K562 (cell line): ENCODE measurements at regions not wholly inside any gene's neighbourhood (a gene's known extent, or its start where the extent isn't known, plus 50 kb on each side); places are given as distances from the start of the nearest gene placed in this dataset.

Source experiments
- CXXC5 ChIP-seq: fragments of 250-450 bp; sonication (Bioruptor Pico); IDR thresholded peaks from 2 replicates; pipeline ENCODE4 v1.8.0; 2022; ENCODE audit warnings: inconsistent platforms, mild to moderate bottlenecking, moderate library complexity
- FOXJ3 ChIP-seq: sonication (generic); formaldehyde crosslinking; IDR thresholded peaks from 2 replicates; pipeline ENCODE4 v1.4.0; 2020; ENCODE audit warnings: mild to moderate bottlenecking, missing genetic modification reagents
- MYNN ChIP-seq, 2 experiments: sonication (generic); formaldehyde crosslinking in 1 of 2; IDR thresholded peaks; 2 replicates each; pipeline versions ENCODE4 v1.5.0 to v1.6.1; 2016 to 2020; ENCODE audit warnings: antibody characterized with exemption in 1 of 2, missing genetic modification reagents in 1 of 2
- NEUROD1 ChIP-seq: fragments of 150-350 bp; IDR thresholded peaks from 2 replicates; pipeline ENCODE4 v1.6.1; 2014; ENCODE audit warnings: borderline replicate concordance, low read length, low read depth; ENCODE audit not compliant: partially characterized antibody
- NONO ChIP-seq, 2 experiments: fragments of 200-400 bp in 1 of 2; fragments of 450-650 bp in 1 of 2; formaldehyde crosslinking in 1 of 2; IDR thresholded peaks; 2 replicates each; pipeline ENCODE4 v1.6.1; 2017; ENCODE audit warnings: low read depth in 2 of 2, mild to moderate bottlenecking in 2 of 2, moderate library complexity in 2 of 2, low read length in 1 of 2
- POLR2AphosphoS5 ChIP-seq: IDR thresholded peaks from 2 replicates; pipeline ENCODE4 v1.6.1; 2011; ENCODE audit warnings: mild to moderate bottlenecking, low read depth, low read length, moderate library complexity; ENCODE audit not compliant: control insufficient read depth, insufficient read depth
- SMAD3 ChIP-seq: fragments of 450-650 bp; formaldehyde crosslinking; conservative IDR thresholded peaks from 2 replicates; pipeline ENCODE4 v1.4.0; 2020; ENCODE audit warnings: mild to moderate bottlenecking
- TFAM ChIP-seq: fragments of 250-450 bp; sonication (Bioruptor Pico); conservative IDR thresholded peaks from 2 replicates; pipeline ENCODE4 v1.5.0; 2021; ENCODE audit warnings: mild to moderate bottlenecking, moderate library complexity
- ZNF217 ChIP-seq: sonication (generic); formaldehyde crosslinking; IDR thresholded peaks from 2 replicates; pipeline ENCODE4 v1.8.0; 2022; ENCODE audit warnings: mild to moderate bottlenecking, missing genetic modification reagents
- TF ChIP-seq, protein P1 (sequence below): fragments of 450-650 bp; IDR thresholded peaks from 2 replicates; pipeline ENCODE4 v1.6.1; 2016; ENCODE audit warnings: antibody characterized with exemption
- TF ChIP-seq, protein P2 (sequence below), 3 experiments: IDR thresholded peaks in 2 of 3; conservative IDR thresholded peaks in 1 of 3; 2 replicates each; pipeline ENCODE4 v1.5.1; 2011 to 2012; ENCODE audit warnings: low read length in 3 of 3, mild to moderate bottlenecking in 3 of 3, control low read depth in 2 of 3, improper control_type of control experiment in 1 of 3, inconsistent platforms in 1 of 3, low read depth in 1 of 3, mixed read lengths in 1 of 3, moderate library complexity in 1 of 3; ENCODE audit not compliant: insufficient read depth in 2 of 3
- TF ChIP-seq, protein P3 (sequence below): fragments of 450-650 bp; IDR thresholded peaks from 2 replicates; pipeline ENCODE4 v1.6.1; 2017; ENCODE audit warnings: antibody characterized with exemption
- TF ChIP-seq, protein P4 (sequence below): fragments of 250-450 bp; sonication (Bioruptor Pico); IDR thresholded peaks from 2 replicates; pipeline ENCODE4 v1.5.0; 2022; ENCODE audit warnings: mild to moderate bottlenecking
- TF ChIP-seq, protein P5 (sequence below): sonication (generic); formaldehyde crosslinking; IDR thresholded peaks from 2 replicates; pipeline ENCODE4 v1.8.1; 2023; ENCODE audit warnings: mild to moderate bottlenecking, missing genetic modification reagents

DNA sequence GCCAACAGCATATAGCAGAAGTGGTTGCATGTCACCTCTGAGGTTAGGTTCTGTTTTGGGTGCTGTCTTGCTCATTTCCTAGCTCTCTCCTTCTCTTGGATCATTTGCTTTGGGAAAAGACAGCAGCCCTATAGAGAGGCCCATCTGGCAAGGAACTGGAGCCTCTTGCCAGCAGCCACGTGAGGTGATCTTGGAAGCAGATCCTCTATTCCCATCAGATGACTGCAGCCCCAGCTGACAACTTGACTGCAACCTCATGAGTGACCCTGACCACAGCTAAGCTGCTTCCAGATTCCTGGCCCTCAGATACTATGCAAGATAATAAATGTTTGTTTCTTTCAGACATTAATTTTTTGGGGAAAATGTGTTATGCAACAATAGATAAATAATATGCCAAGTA is 213.3 kb upstream of the HS3ST4 start:
- no peak for TF ChIP-seq SMAD3 (CRISPR knock-in tag)
- TF ChIP-seq, protein P1, sequence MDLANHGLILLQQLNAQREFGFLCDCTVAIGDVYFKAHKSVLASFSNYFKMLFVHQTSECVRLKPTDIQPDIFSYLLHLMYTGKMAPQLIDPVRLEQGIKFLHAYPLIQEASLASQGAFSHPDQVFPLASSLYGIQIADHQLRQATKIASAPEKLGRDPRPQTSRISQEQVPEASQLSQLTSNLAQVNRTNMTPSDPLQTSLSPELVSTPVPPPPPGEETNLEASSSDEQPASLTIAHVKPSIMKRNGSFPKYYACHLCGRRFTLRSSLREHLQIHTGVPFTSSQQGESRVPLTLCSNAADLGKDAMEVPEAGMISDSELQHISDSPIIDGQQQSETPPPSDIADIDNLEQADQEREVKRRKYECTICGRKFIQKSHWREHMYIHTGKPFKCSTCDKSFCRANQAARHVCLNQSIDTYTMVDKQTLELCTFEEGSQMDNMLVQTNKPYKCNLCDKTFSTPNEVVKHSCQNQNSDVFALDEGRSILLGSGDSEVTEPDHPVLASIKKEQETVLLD: no peak
- no peak for TF ChIP-seq CXXC5 (CRISPR knock-in tag)
- TF ChIP-seq, protein P2, sequence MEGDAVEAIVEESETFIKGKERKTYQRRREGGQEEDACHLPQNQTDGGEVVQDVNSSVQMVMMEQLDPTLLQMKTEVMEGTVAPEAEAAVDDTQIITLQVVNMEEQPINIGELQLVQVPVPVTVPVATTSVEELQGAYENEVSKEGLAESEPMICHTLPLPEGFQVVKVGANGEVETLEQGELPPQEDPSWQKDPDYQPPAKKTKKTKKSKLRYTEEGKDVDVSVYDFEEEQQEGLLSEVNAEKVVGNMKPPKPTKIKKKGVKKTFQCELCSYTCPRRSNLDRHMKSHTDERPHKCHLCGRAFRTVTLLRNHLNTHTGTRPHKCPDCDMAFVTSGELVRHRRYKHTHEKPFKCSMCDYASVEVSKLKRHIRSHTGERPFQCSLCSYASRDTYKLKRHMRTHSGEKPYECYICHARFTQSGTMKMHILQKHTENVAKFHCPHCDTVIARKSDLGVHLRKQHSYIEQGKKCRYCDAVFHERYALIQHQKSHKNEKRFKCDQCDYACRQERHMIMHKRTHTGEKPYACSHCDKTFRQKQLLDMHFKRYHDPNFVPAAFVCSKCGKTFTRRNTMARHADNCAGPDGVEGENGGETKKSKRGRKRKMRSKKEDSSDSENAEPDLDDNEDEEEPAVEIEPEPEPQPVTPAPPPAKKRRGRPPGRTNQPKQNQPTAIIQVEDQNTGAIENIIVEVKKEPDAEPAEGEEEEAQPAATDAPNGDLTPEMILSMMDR (IDR thresholded peaks at IDR 0.05 in 2 of 3, conservative IDR thresholded peaks at IDR 0.05 in 1 of 3; ENCODE audit: insufficient read depth in 2 of 3, low read depth in 1 of 3, low read length in 3 of 3): no peak
- TF ChIP-seq NEUROD1: no peak
- no peak for TF ChIP-seq ZNF217 (CRISPR knock-in tag)
- no peak for TF ChIP-seq NONO (IDR thresholded peaks at IDR 0.05; ENCODE audit: low read depth in 2 of 2, low read length in 1 of 2)
- TF ChIP-seq, protein P3, sequence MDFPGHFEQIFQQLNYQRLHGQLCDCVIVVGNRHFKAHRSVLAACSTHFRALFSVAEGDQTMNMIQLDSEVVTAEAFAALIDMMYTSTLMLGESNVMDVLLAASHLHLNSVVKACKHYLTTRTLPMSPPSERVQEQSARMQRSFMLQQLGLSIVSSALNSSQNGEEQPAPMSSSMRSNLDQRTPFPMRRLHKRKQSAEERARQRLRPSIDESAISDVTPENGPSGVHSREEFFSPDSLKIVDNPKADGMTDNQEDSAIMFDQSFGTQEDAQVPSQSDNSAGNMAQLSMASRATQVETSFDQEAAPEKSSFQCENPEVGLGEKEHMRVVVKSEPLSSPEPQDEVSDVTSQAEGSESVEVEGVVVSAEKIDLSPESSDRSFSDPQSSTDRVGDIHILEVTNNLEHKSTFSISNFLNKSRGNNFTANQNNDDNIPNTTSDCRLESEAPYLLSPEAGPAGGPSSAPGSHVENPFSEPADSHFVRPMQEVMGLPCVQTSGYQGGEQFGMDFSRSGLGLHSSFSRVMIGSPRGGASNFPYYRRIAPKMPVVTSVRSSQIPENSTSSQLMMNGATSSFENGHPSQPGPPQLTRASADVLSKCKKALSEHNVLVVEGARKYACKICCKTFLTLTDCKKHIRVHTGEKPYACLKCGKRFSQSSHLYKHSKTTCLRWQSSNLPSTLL: no peak
- TF ChIP-seq TFAM: no peak
- TF ChIP-seq, protein P4, sequence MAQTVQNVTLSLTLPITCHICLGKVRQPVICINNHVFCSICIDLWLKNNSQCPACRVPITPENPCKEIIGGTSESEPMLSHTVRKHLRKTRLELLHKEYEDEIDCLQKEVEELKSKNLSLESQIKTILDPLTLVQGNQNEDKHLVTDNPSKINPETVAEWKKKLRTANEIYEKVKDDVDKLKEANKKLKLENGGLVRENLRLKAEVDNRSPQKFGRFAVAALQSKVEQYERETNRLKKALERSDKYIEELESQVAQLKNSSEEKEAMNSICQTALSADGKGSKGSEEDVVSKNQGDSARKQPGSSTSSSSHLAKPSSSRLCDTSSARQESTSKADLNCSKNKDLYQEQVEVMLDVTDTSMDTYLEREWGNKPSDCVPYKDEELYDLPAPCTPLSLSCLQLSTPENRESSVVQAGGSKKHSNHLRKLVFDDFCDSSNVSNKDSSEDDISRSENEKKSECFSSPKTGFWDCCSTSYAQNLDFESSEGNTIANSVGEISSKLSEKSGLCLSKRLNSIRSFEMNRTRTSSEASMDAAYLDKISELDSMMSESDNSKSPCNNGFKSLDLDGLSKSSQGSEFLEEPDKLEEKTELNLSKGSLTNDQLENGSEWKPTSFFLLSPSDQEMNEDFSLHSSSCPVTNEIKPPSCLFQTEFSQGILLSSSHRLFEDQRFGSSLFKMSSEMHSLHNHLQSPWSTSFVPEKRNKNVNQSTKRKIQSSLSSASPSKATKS (CRISPR knock-in tag): no peak
- TF ChIP-seq POLR2AphosphoS5: no peak
- TF ChIP-seq FOXJ3 (CRISPR knock-in tag): no peak
- TF ChIP-seq, protein P5, sequence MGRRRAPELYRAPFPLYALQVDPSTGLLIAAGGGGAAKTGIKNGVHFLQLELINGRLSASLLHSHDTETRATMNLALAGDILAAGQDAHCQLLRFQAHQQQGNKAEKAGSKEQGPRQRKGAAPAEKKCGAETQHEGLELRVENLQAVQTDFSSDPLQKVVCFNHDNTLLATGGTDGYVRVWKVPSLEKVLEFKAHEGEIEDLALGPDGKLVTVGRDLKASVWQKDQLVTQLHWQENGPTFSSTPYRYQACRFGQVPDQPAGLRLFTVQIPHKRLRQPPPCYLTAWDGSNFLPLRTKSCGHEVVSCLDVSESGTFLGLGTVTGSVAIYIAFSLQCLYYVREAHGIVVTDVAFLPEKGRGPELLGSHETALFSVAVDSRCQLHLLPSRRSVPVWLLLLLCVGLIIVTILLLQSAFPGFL: no peak
- no peak for TF ChIP-seq MYNN (IDR thresholded peaks at IDR 0.05)
- no peak for TF ChIP-seq MYNN (CRISPR knock-in tag; IDR thresholded peaks at IDR 0.05)
